ENCODE measurements at regions not wholly inside any gene's neighbourhood (a gene's known extent, or its start where the extent isn't known, plus 50 kb on each side); places are given as distances from the start of the nearest gene placed in this dataset.

DNA sequence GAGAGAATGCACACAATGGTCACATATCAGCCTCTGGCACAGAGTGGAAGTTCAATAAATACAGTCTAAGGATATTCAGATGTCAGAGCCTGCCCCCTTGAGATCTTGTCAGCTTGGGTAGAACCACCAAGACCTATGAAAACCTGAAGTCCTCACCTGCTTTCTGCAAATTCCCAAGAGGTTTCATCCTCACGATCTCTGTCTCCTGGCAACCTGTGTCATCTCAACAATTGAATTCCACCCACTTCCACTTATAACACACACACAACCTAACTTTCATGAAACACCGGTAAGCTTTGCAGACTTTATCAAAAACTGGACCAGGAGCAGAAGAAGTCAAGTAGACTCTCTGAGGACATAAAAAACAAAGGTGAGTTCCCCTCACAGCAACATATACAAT lies 151.6 kb upstream of the SLC30A5 start:
- TF ChIP-seq, protein P1, sequence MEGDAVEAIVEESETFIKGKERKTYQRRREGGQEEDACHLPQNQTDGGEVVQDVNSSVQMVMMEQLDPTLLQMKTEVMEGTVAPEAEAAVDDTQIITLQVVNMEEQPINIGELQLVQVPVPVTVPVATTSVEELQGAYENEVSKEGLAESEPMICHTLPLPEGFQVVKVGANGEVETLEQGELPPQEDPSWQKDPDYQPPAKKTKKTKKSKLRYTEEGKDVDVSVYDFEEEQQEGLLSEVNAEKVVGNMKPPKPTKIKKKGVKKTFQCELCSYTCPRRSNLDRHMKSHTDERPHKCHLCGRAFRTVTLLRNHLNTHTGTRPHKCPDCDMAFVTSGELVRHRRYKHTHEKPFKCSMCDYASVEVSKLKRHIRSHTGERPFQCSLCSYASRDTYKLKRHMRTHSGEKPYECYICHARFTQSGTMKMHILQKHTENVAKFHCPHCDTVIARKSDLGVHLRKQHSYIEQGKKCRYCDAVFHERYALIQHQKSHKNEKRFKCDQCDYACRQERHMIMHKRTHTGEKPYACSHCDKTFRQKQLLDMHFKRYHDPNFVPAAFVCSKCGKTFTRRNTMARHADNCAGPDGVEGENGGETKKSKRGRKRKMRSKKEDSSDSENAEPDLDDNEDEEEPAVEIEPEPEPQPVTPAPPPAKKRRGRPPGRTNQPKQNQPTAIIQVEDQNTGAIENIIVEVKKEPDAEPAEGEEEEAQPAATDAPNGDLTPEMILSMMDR (IDR thresholded peaks at IDR 0.05 in 2 of 3, conservative IDR thresholded peaks at IDR 0.05 in 1 of 3; ENCODE audit: borderline replicate concordance in 1 of 3, insufficient read depth in 1 of 3, low read depth in 2 of 3, low read length in 2 of 3), result no peak
- TF ChIP-seq ZFX (IDR thresholded peaks at IDR 0.05) (no peak), CEBPB (IDR thresholded peaks at IDR 0.05; ENCODE audit: low read depth) (no peak), POLR2A (IDR thresholded peaks at IDR 0.05; ENCODE audit: borderline replicate concordance, extremely low read depth, insufficient read depth, insufficient read length) (no peak), POLR2AphosphoS5 (IDR thresholded peaks at IDR 0.05; ENCODE audit: low read depth, low read length) (no peak), EZH2phosphoT487 (IDR thresholded peaks at IDR 0.05; ENCODE audit: borderline replicate concordance) (no peak), SP1 (IDR thresholded peaks at IDR 0.05; ENCODE audit: low read depth) (no peak), SIN3A (IDR thresholded peaks at IDR 0.05; ENCODE audit: low read depth) (no peak), JUND (IDR thresholded peaks at IDR 0.05) (no peak)

All from HCT116 (cell line).